Ovary (tissue), 3 donors: ENCODE measurements at regions not wholly inside any gene's neighbourhood (a gene's known extent, or its start where the extent isn't known, plus 50 kb on each side); places are given as distances from the start of the nearest gene placed in this dataset.

ENCODE experiments used
- EP300 ChIP-seq: sonication (generic); formaldehyde crosslinking; IDR thresholded peaks from one replicate; pipeline ENCODE4 v1.6.1; 2017; ENCODE audit warnings: antibody characterized with exemption
- TF ChIP-seq, protein P1 (sequence below), 3 donors: fragments of 450-650 bp in 2 of 3; fragments of 200-600 bp in 1 of 3; IDR thresholded peaks; one replicate each; pipeline versions ENCODE4 v1.5.1 to v1.8.0; 2016 to 2022; ENCODE audit warnings: antibody characterized with exemption in 3 of 3, mild to moderate bottlenecking in 1 of 3
- donor health status: DM: no; HTN: no; CAD: no.

DNA sequence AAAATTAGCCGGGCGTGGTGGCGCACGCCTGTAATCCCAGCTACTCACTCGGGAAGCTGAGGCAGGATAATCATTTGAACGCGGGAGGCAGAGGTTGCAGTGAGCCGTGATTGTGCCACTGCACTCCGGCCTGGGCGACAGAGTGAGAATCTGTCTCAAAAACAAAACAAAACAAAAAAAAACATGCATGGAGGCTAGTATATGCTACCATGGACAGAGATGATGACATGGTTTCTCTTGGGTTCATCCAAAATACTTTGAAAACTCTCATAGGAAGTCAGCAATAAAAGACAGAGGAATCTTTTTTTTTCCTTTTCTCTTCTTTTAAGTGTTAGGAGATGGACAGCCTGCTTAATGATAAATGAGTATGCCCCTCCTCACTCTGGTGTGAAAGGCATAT, 137.7 kb upstream of the MB21D2 start:
- TF ChIP-seq EP300: no peak
- TF ChIP-seq, protein P1, sequence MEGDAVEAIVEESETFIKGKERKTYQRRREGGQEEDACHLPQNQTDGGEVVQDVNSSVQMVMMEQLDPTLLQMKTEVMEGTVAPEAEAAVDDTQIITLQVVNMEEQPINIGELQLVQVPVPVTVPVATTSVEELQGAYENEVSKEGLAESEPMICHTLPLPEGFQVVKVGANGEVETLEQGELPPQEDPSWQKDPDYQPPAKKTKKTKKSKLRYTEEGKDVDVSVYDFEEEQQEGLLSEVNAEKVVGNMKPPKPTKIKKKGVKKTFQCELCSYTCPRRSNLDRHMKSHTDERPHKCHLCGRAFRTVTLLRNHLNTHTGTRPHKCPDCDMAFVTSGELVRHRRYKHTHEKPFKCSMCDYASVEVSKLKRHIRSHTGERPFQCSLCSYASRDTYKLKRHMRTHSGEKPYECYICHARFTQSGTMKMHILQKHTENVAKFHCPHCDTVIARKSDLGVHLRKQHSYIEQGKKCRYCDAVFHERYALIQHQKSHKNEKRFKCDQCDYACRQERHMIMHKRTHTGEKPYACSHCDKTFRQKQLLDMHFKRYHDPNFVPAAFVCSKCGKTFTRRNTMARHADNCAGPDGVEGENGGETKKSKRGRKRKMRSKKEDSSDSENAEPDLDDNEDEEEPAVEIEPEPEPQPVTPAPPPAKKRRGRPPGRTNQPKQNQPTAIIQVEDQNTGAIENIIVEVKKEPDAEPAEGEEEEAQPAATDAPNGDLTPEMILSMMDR (IDR thresholded peaks at IDR 0.05): no peak
